KMS-11 (cell line): ENCODE measurements at regions not wholly inside any gene's neighbourhood (a gene's known extent, or its start where the extent isn't known, plus 50 kb on each side); places are given as distances from the start of the nearest gene placed in this dataset.

Experiments used
- H2AFZ ChIP-seq: fragments of 200-600 bp; sonication (generic); 2 replicates; pipeline ENCODE4 v1.6.1; 2016; ENCODE audit warnings: antibody characterized with exemption, mixed run types, low read depth
- H3K27ac ChIP-seq: fragments of 200-600 bp; sonication (generic); 2 replicates; pipeline ENCODE4 v1.6.1; 2016; ENCODE audit warnings: mild to moderate bottlenecking, mixed run types
- H3K27me3 ChIP-seq: fragments of 200-600 bp; sonication (generic); 2 replicates; pipeline ENCODE4 v1.6.1; 2017; ENCODE audit warnings: mild to moderate bottlenecking, low read depth, mixed run types, moderate library complexity; ENCODE audit not compliant: insufficient read depth
- H3K36me3 ChIP-seq: fragments of 200-600 bp; sonication (generic); 2 replicates; pipeline ENCODE4 v1.6.1; 2017; ENCODE audit warnings: mild to moderate bottlenecking, mixed run types; ENCODE audit not compliant: insufficient read depth
- H3K4me1 ChIP-seq: fragments of 200-600 bp; sonication (generic); 2 replicates; pipeline ENCODE4 v1.6.1; 2016; ENCODE audit warnings: mild to moderate bottlenecking, low read depth, mixed run types; ENCODE audit not compliant: poor library complexity, severe bottlenecking
- H3K4me2 ChIP-seq: fragments of 200-600 bp; sonication (generic); 2 replicates; pipeline ENCODE4 v1.7.0; 2016; ENCODE audit warnings: mild to moderate bottlenecking, mixed run types
- H3K4me3 ChIP-seq: fragments of 200-600 bp; sonication (generic); IDR thresholded peaks from 2 replicates; pipeline ENCODE4 v1.6.1; 2017; ENCODE audit warnings: low read depth, low read length, mixed read lengths; ENCODE audit not compliant: insufficient read depth
- H3K79me2 ChIP-seq: fragments of 200-600 bp; sonication (generic); 2 replicates; pipeline ENCODE4 v1.6.1; 2016; ENCODE audit warnings: low read depth, mixed run types; ENCODE audit not compliant: insufficient read depth
- H3K9ac ChIP-seq: fragments of 200-600 bp; sonication (generic); 2 replicates; pipeline ENCODE4 v1.6.1; 2016; ENCODE audit warnings: mild to moderate bottlenecking, mixed run types
- H4K20me1 ChIP-seq: fragments of 200-600 bp; sonication (generic); 2 replicates; pipeline ENCODE4 v1.6.1; 2016; ENCODE audit warnings: mild to moderate bottlenecking, mixed run types; ENCODE audit not compliant: insufficient read depth
- TF ChIP-seq, protein P1 (sequence below): fragments of 200-600 bp; sonication (generic); conservative IDR thresholded peaks from 2 replicates; pipeline ENCODE4 v1.6.1; 2017; ENCODE audit warnings: low read depth, mild to moderate bottlenecking, antibody characterized with exemption, low read length, moderate library complexity, mixed read lengths

DNA sequence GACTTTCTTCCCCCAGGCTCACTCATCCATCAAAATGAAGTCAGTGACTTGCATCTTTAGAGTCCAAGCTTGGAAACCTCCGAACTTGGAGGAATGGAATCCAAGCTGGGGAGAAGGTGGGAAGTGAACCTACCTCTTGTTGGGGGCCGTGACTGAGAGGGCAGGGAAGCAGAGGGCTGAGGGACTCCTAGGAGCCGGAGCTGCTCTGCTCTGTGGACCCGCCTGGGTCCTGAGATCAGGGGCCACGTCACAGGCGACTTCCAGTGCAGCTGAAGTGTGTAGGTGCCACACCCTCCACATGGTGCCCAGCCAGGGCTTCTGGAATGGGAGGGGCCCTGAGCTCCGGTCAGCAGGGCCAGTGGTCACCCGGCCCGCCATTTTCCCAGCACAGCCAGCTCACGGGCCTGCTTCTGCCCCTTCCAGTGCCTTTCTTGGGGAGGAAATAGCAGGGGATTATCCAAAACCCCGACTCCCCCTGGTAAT is 63.4 kb upstream of the OTOS start:
- H3K79me2 ChIP-seq: no peaks in the 10 kb centered on the region
- no peaks in the 10 kb centered on the region for H3K4me1 ChIP-seq
- H3K36me3 ChIP-seq: no peaks in the 10 kb centered on the region
- H3K27ac ChIP-seq: no peak overlapping the region
- no peaks in the 10 kb centered on the region for H4K20me1 ChIP-seq
- H3K4me2 ChIP-seq: no peak overlapping the region
- TF ChIP-seq, protein P1, sequence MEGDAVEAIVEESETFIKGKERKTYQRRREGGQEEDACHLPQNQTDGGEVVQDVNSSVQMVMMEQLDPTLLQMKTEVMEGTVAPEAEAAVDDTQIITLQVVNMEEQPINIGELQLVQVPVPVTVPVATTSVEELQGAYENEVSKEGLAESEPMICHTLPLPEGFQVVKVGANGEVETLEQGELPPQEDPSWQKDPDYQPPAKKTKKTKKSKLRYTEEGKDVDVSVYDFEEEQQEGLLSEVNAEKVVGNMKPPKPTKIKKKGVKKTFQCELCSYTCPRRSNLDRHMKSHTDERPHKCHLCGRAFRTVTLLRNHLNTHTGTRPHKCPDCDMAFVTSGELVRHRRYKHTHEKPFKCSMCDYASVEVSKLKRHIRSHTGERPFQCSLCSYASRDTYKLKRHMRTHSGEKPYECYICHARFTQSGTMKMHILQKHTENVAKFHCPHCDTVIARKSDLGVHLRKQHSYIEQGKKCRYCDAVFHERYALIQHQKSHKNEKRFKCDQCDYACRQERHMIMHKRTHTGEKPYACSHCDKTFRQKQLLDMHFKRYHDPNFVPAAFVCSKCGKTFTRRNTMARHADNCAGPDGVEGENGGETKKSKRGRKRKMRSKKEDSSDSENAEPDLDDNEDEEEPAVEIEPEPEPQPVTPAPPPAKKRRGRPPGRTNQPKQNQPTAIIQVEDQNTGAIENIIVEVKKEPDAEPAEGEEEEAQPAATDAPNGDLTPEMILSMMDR: no peak
- no peak overlapping the region for H3K4me3 ChIP-seq
- peaks cover 42% of the 10 kb centered on the region; the same call in 1 of the 2 replicates for H3K27me3 ChIP-seq
- H2AFZ ChIP-seq: no peak overlapping the region
- H3K9ac ChIP-seq: no peak overlapping the region

DNA sequence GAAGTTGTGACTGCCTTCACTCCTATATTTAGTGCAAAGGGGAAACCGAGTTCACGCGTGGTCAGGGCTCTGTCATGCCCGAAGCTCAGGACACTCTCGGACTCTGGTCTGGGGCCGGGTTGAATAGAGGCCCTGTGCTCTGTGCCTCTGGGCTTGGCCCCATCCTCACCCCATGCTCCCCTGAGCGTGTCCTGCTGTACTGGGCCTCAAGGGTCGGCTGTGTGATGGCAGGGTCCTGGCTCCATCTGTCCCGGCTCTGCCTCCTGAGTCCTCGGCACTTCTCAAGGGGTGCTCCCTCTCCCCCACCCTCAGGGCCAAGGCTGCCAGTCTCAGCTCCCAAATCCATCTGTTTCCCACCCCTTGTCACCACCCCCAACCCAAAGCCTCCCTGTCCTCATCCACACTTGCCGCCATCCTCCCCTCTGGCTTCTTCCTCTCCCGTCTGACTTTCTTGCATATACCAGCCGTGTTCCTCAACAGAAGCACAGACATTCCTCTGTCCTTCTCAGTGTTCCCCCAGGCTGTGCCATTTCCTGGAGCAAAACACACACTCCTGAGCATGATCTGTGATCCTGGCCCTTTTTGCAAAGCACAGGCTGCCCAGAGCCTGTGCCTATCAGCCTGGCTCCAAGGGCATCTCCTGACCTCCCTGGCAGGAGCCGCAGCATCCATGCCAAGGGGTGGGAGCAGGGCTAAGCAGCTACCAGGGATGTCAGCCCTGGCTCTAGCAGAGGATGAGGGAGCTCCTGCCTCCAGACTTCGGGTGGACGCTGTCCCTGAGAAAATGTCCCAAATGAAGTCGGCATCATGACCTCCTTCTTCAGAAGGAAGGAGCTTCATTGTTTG is 64.2 kb upstream of the OTOS start:
- no peaks in the 10 kb centered on the region for H4K20me1 ChIP-seq
- TF ChIP-seq, protein P1: no peak
- no peaks in the 10 kb centered on the region for H3K4me1 ChIP-seq
- H3K4me3 ChIP-seq: no peak overlapping the region
- H3K79me2 ChIP-seq: no peaks in the 10 kb centered on the region
- no peak overlapping the region for H3K4me2 ChIP-seq
- no peaks in the 10 kb centered on the region for H3K36me3 ChIP-seq
- H3K27me3 ChIP-seq: peaks cover 40% of the 10 kb centered on the region; the same call in 1 of the 2 replicates
- no peak overlapping the region for H2AFZ ChIP-seq
- no peak overlapping the region for H3K27ac ChIP-seq
- H3K9ac ChIP-seq: no peak overlapping the region

DNA sequence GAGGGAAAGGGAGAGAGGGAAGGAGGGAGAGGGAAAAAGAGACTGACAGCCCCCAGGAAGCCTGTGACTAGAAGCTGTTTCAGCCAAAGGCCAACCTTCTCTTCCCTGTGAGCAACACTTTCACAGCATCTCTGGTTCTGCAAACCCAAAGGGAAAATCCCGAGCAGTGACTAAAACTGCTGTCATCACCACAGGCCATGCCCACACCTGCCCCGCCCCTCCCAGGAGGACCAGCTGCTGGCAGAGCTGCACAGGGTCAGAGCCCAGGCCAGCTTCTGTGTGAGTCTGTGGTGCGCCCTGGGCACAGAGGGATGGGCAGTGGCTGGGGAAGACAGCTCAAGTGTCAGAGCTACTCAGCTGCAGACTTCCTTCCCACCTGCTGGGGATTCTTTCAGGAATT is 64.9 kb upstream of the OTOS start:
- Histone ChIP-seq H3K4me2 (no peak overlapping the region), H3K36me3 (no peaks in the 10 kb centered on the region), H3K4me1 (no peaks in the 10 kb centered on the region), H3K27me3 (peaks cover 34% of the 10 kb centered on the region; the same call in 1 of the 2 replicates), H3K4me3 (no peak overlapping the region), H4K20me1 (no peaks in the 10 kb centered on the region), H3K27ac (no peak overlapping the region), H3K9ac (no peak overlapping the region), H2AFZ (no peak overlapping the region), H3K79me2 (no peaks in the 10 kb centered on the region)
- TF ChIP-seq, protein P1: no peak

DNA sequence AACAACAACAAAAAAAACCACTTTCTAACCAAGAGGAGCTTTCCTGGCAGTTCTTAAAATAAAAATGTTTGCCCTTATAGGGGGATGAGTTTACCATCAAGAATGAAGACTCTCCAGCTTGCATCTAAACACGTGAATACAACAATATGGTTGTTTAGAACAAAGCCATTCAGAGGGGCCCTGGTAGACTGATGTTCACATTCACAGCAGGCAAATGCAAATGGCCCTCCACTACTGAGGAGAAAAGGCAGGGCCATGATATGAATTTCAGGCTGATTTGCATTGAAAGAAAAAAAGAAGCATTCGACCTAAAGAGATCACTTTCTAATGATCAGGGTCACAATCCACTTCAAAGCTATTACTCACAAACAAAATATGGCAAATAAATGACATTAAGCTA is 65.3 kb upstream of the OTOS start:
- no peaks in the 10 kb centered on the region for H3K79me2 ChIP-seq
- H3K4me2 ChIP-seq: no peak overlapping the region
- H3K36me3 ChIP-seq: no peaks in the 10 kb centered on the region
- H3K27ac ChIP-seq: no peak overlapping the region
- H3K9ac ChIP-seq: no peak overlapping the region
- H3K4me1 ChIP-seq: no peaks in the 10 kb centered on the region
- no peak overlapping the region for H3K4me3 ChIP-seq
- no peaks in the 10 kb centered on the region for H4K20me1 ChIP-seq
- no peak overlapping the region for H2AFZ ChIP-seq
- TF ChIP-seq, protein P1: no peak
- peaks cover 34% of the 10 kb centered on the region; the same call in 1 of the 2 replicates for H3K27me3 ChIP-seq
